CD14-positive monocyte (primary cell): ENCODE measurements at regions not wholly inside any gene's neighbourhood (a gene's known extent, or its start where the extent isn't known, plus 50 kb on each side); places are given as distances from the start of the nearest gene placed in this dataset.
"Not testable (repeated sequence)": the region's sequence is repeated elsewhere in the genome, so short reads cannot be mapped to it uniquely, and the experiment has no call there.

Experiments
- DNase-seq, 3 donors: peaks; one replicate each; pipeline ENCODE4 v3.0.0-alpha.2; 2011 to 2022
- H2AFZ ChIP-seq: 2 replicates; pipeline ENCODE4 v1.6.0; 2012; ENCODE audit warnings: mild to moderate bottlenecking, low read depth, low read length, inconsistent platforms; ENCODE audit not compliant: insufficient read depth, poor library complexity, severe bottlenecking
- H3K27ac ChIP-seq, 2 donors: 1 replicate in 1 of 2; 2 replicates in 1 of 2; pipeline ENCODE4 v1.5.1; 2012 to 2013; ENCODE audit warnings: low read length in 2 of 2, control low read depth in 1 of 2, inconsistent platforms in 1 of 2, low read depth in 1 of 2, mild to moderate bottlenecking in 1 of 2
- H3K27me3 ChIP-seq, 2 donors: one replicate each; pipeline versions ENCODE4 v1.6.0 to v1.6.1; 2011 to 2013; ENCODE audit warnings: low read length in 2 of 2; ENCODE audit not compliant: control insufficient read depth in 2 of 2, insufficient read depth in 2 of 2
- H3K36me3 ChIP-seq, 2 donors: replicated peaks in 1 of 2; 1 replicate in 1 of 2; 2 replicates in 1 of 2; pipeline versions ENCODE4 v1.5.1 to v1.6.1; 2012 to 2013; ENCODE audit warnings: low read length in 2 of 2, control low read depth in 1 of 2, inconsistent platforms in 1 of 2, mild to moderate bottlenecking in 1 of 2; ENCODE audit not compliant: insufficient read depth in 2 of 2, control insufficient read depth in 1 of 2
- H3K4me1 ChIP-seq, 2 donors: 1 replicate in 1 of 2; 2 replicates in 1 of 2; pipeline versions ENCODE4 v1.5.1 to v1.6.1; 2012 to 2013; ENCODE audit warnings: low read length in 2 of 2, control low read depth in 1 of 2, inconsistent platforms in 1 of 2, mild to moderate bottlenecking in 1 of 2, moderate library complexity in 1 of 2; ENCODE audit not compliant: insufficient read depth in 2 of 2, control insufficient read depth in 1 of 2
- H3K4me2 ChIP-seq: replicated peaks from 2 replicates; pipeline ENCODE3; 2012; ENCODE audit warnings: low read length, moderate library complexity, mild to moderate bottlenecking; ENCODE audit not compliant: poor library complexity, severe bottlenecking; ENCODE audit errors: extremely low read depth
- H3K4me3 ChIP-seq, 3 experiments: fragments of 200-600 bp in 1 of 3; sonication (generic) in 1 of 3; replicated peaks in 1 of 3; 1 replicate in 2 of 3; 2 replicates in 1 of 3; pipeline ENCODE4 v1.5.1; 2011 to 2013; ENCODE audit warnings: low read length in 3 of 3, mild to moderate bottlenecking in 3 of 3, control low read depth in 2 of 3, low read depth in 2 of 3, inconsistent platforms in 1 of 3, moderate library complexity in 1 of 3
- H3K79me2 ChIP-seq: 2 replicates; pipeline ENCODE4 v1.6.0; 2012; ENCODE audit warnings: mild to moderate bottlenecking, control low read depth, inconsistent platforms, low read length, moderate library complexity; ENCODE audit not compliant: insufficient read depth
- H3K9ac ChIP-seq: 2 replicates; pipeline ENCODE4 v1.6.0; 2017; ENCODE audit warnings: low read length, mild to moderate bottlenecking; ENCODE audit not compliant: insufficient read depth, poor library complexity, severe bottlenecking
- H3K9me3 ChIP-seq, 2 donors: replicated peaks in 1 of 2; 1 replicate in 1 of 2; 2 replicates in 1 of 2; pipeline versions ENCODE4 v1.5.1 to v1.6.1; 2012 to 2013; ENCODE audit warnings: low read length in 2 of 2, control low read depth in 1 of 2; ENCODE audit not compliant: control insufficient read depth in 1 of 2, insufficient read depth in 1 of 2
- H4K20me1 ChIP-seq: 2 replicates; pipeline ENCODE4 v1.6.0; 2012; ENCODE audit warnings: mild to moderate bottlenecking, low read length, control low read depth, moderate library complexity; ENCODE audit not compliant: insufficient read depth
- H3K27ac Mint-ChIP-seq, 7 donors: one replicate each; pipeline ENCODE4 v1.8.0; 2020; ENCODE audit warnings: mild to moderate bottlenecking in 7 of 7, mixed read lengths in 7 of 7, moderate library complexity in 6 of 7, inconsistent platforms in 2 of 7
- H3K27me3 Mint-ChIP-seq, 3 donors: one replicate each; pipeline ENCODE4 v1.8.0; 2021 to 2022; ENCODE audit warnings: low read depth in 3 of 3, mild to moderate bottlenecking in 3 of 3, mixed read lengths in 3 of 3, moderate library complexity in 3 of 3, inconsistent platforms in 1 of 3
- H3K36me3 Mint-ChIP-seq, 2 donors: one replicate each; pipeline ENCODE4 v1.8.0; 2020; ENCODE audit warnings: mixed read lengths in 2 of 2, inconsistent platforms in 1 of 2, mild to moderate bottlenecking in 1 of 2
- H3K4me1 Mint-ChIP-seq: one replicate; pipeline ENCODE4 v1.8.0; 2020; ENCODE audit warnings: mild to moderate bottlenecking, mixed read lengths
- H3K4me3 Mint-ChIP-seq, 2 donors: one replicate each; pipeline ENCODE4 v1.8.0; 2020; ENCODE audit warnings: mild to moderate bottlenecking in 2 of 2, mixed read lengths in 2 of 2, moderate library complexity in 1 of 2
- H3K9me3 Mint-ChIP-seq, 7 donors: one replicate each; pipeline ENCODE4 v1.8.0; 2020 to 2022; ENCODE audit warnings: mixed read lengths in 7 of 7, mild to moderate bottlenecking in 6 of 7, moderate library complexity in 6 of 7, inconsistent platforms in 2 of 7
- CTCF ChIP-seq: fragments of 200-600 bp; IDR thresholded peaks from one replicate; pipeline ENCODE4 v1.8.0; 2022; ENCODE audit warnings: antibody characterized with exemption, mild to moderate bottlenecking
- WGBS: methylation state at CpG from one replicate; pipeline ENCODE4 v1.1.5; 2013; ENCODE audit warnings: missing lambda C conversion rate; ENCODE audit not compliant: insufficient coverage; 5-methylcytosine and 5-hydroxymethylcytosine counted together
- intact Hi-C, 2 donors: fragments of 100-400 bp; cut with micrococcal nuclease; formaldehyde crosslinking; loops; one replicate each; pipeline versions ENCODE4 v1.15.0 to v1.15.1; 2023

GRCh38 chr5:13207112-13207511 lies 737.4 kb downstream of the DNAH5 start:
- no peak overlapping the region for H3K4me2 ChIP-seq
- H3K9me3 Mint-ChIP-seq = peaks cover 3 to 12% (median 8%) of the 10 kb centered on the region in 7 donors
- no peak for DNase-seq
- no peak overlapping the region for H3K4me3 ChIP-seq
- H3K27me3 ChIP-seq = no peaks in the 10 kb centered on the region
- no peaks in the 10 kb centered on the region for H3K36me3 Mint-ChIP-seq
- H3K27me3 Mint-ChIP-seq = no peaks in the 10 kb centered on the region
- no peak overlapping the region for H3K9ac ChIP-seq
- H3K27ac ChIP-seq = no peak overlapping the region
- H3K36me3 ChIP-seq = no peaks in the 10 kb centered on the region
- H3K27ac Mint-ChIP-seq = no peak overlapping the region
- no peaks in the 10 kb centered on the region for H3K4me1 ChIP-seq
- H4K20me1 ChIP-seq = no peaks in the 10 kb centered on the region
- no peak for TF ChIP-seq CTCF
- no peaks in the 10 kb centered on the region for H3K4me1 Mint-ChIP-seq
- no peak overlapping the region for H3K4me3 Mint-ChIP-seq
- no peaks in the 10 kb centered on the region for H3K79me2 ChIP-seq
- peaks cover 0 to 7% of the 10 kb centered on the region in 2 donors for H3K9me3 ChIP-seq
- H2AFZ ChIP-seq = no peak overlapping the region
- intact Hi-C loops = no loop called here

GRCh38 chr5:13201022-13201421 lies 743.5 kb downstream of the DNAH5 start:
- H3K27me3 Mint-ChIP-seq = no peaks in the 10 kb centered on the region
- WGBS = no CpG with 5 or more reads among the region's 6 CpGs
- Histone ChIP-seq H3K9me3 (peaks cover 11 to 22% of the 10 kb centered on the region in 2 donors), H4K20me1 (no peaks in the 10 kb centered on the region), H3K4me1 (no peaks in the 10 kb centered on the region), H3K27me3 (no peaks in the 10 kb centered on the region), H2AFZ (no peak overlapping the region), H3K9ac (no peak overlapping the region), H3K79me2 (no peaks in the 10 kb centered on the region), H3K27ac (no peak overlapping the region), H3K4me3 (no peak overlapping the region), H3K36me3 (no peaks in the 10 kb centered on the region), H3K4me2 (no peak overlapping the region)
- no peak overlapping the region for H3K27ac Mint-ChIP-seq
- H3K4me1 Mint-ChIP-seq = no peaks in the 10 kb centered on the region
- H3K9me3 Mint-ChIP-seq = peaks cover 9 to 40% (median 19%) of the 10 kb centered on the region in 7 donors
- no peak for DNase-seq
- no peak overlapping the region for H3K4me3 Mint-ChIP-seq
- no peak for TF ChIP-seq CTCF
- intact Hi-C loops = no loop called here
- no peaks in the 10 kb centered on the region for H3K36me3 Mint-ChIP-seq

GRCh38 chr5:13198226-13198625 lies 746.3 kb downstream of the DNAH5 start:
- H3K4me3 Mint-ChIP-seq, H3K79me2 ChIP-seq, H3K4me1 Mint-ChIP-seq, H3K9ac ChIP-seq, H3K36me3 Mint-ChIP-seq, H3K36me3 ChIP-seq, H3K4me2 ChIP-seq, H2AFZ ChIP-seq, H3K27ac ChIP-seq, H3K27me3 Mint-ChIP-seq, H3K27ac Mint-ChIP-seq, H4K20me1 ChIP-seq, H3K4me3 ChIP-seq, H3K4me1 ChIP-seq, intact Hi-C loops, DNase-seq, H3K27me3 ChIP-seq: not testable (repeated sequence)
- peaks cover 9 to 37% (median 19%) of the 10 kb centered on the region in 7 donors for H3K9me3 Mint-ChIP-seq
- H3K9me3 ChIP-seq = peaks cover 11 to 22% of the 10 kb centered on the region in 2 donors
- WGBS = 83% methylated on average over 1 of the region's 2 CpGs
